Keratinocyte (primary cell): ENCODE measurements at regions not wholly inside any gene's neighbourhood (a gene's known extent, or its start where the extent isn't known, plus 50 kb on each side); places are given as distances from the start of the nearest gene placed in this dataset.
"Not testable (repeated sequence)": the region's sequence is repeated elsewhere in the genome, so short reads cannot be mapped to it uniquely, and the experiment has no call there.

Experiments used
- DNase-seq: peaks from one replicate; pipeline ENCODE4 v3.0.0-alpha.2; 2011; ENCODE audit warnings: low read depth, missing footprints, low spot score
- FAIRE-seq: peaks from 2 replicates; lab custom pipeline; 2011; peaks lifted over from hg19 to GRCh38; lab: Jason Lieb, UNC
- H2AFZ ChIP-seq: 2 replicates; pipeline ENCODE4 v1.6.0; 2012; ENCODE audit warnings: low read length, control low read depth, inconsistent platforms; ENCODE audit not compliant: control insufficient read depth
- H3K27ac ChIP-seq: 2 replicates; pipeline ENCODE4 v1.5.1; 2011; ENCODE audit warnings: low read length; ENCODE audit not compliant: control insufficient read depth, insufficient read depth
- H3K27me3 ChIP-seq: 3 replicates; pipeline ENCODE4 v1.6.0; 2011; ENCODE audit warnings: low read length; ENCODE audit not compliant: control insufficient read depth, insufficient read depth; ENCODE audit errors: extremely low read depth
- H3K36me3 ChIP-seq, 2 experiments: 2 replicates in 1 of 2; 3 replicates in 1 of 2; pipeline ENCODE4 v1.5.1; 2011; ENCODE audit warnings: low read length in 2 of 2, mild to moderate bottlenecking in 1 of 2; ENCODE audit not compliant: control insufficient read depth in 2 of 2, insufficient read depth in 2 of 2; ENCODE audit errors: extremely low read depth in 1 of 2
- H3K4me1 ChIP-seq: 3 replicates; pipeline ENCODE4 v1.5.1; 2011; ENCODE audit warnings: low read length; ENCODE audit not compliant: control insufficient read depth, insufficient read depth; ENCODE audit errors: extremely low read depth
- H3K4me2 ChIP-seq: 3 replicates; pipeline ENCODE4 v1.6.0; 2011; ENCODE audit warnings: low read depth, low read length; ENCODE audit not compliant: control insufficient read depth, insufficient read depth; ENCODE audit errors: extremely low read depth
- H3K4me3 ChIP-seq, 3 experiments: fragments of 200-600 bp in 1 of 3; sonication (generic) in 1 of 3; 2 replicates in 2 of 3; 3 replicates in 1 of 3; pipeline ENCODE4 v1.5.1; 2011 to 2016; ENCODE audit warnings: low read length in 3 of 3, mild to moderate bottlenecking in 3 of 3, control low read depth in 2 of 3, inconsistent platforms in 1 of 3, low read depth in 1 of 3, mixed read lengths in 1 of 3, mixed run types in 1 of 3, moderate library complexity in 1 of 3; ENCODE audit not compliant: control insufficient read depth in 2 of 3, insufficient read depth in 2 of 3; ENCODE audit errors: extremely low read depth in 1 of 3
- H3K79me2 ChIP-seq: 2 replicates; pipeline ENCODE4 v1.6.0; 2012; ENCODE audit warnings: low read length; ENCODE audit not compliant: control insufficient read depth, insufficient read depth
- H3K9ac ChIP-seq: 3 replicates; pipeline ENCODE4 v1.6.0; 2011; ENCODE audit warnings: low read length; ENCODE audit not compliant: control insufficient read depth, insufficient read depth; ENCODE audit errors: extremely low read depth
- H3K9me1 ChIP-seq: 3 replicates; pipeline ENCODE4 v1.6.0; 2011; ENCODE audit warnings: low read length; ENCODE audit not compliant: control insufficient read depth, insufficient read depth; ENCODE audit errors: extremely low read depth
- H3K9me3 ChIP-seq: 2 replicates; pipeline ENCODE4 v1.5.1; 2012; ENCODE audit warnings: low read depth, low read length; ENCODE audit not compliant: control insufficient read depth
- H4K20me1 ChIP-seq: 3 replicates; pipeline ENCODE4 v1.6.0; 2011; ENCODE audit warnings: low read length; ENCODE audit not compliant: control insufficient read depth, insufficient read depth; ENCODE audit errors: extremely low read depth
- EZH2 ChIP-seq: IDR thresholded peaks from one replicate; pipeline ENCODE4 v1.6.1; 2012; ENCODE audit warnings: inconsistent platforms, mild to moderate bottlenecking, low read length, moderate library complexity
- dilution Hi-C: fragments of 300-500 bp; cut with MboI; formaldehyde crosslinking; loops from one replicate; pipeline ENCODE4 v1.7.0; 2020; ENCODE audit warnings: low sequenced_read_pairs; ENCODE audit not compliant: extremely low pct_ligation_motif_present
- TF ChIP-seq, protein P1 (sequence below), 3 experiments: IDR thresholded peaks in 1 of 3; conservative IDR thresholded peaks in 1 of 3; optimal IDR thresholded peaks in 1 of 3; 2 replicates in 2 of 3; 3 replicates in 1 of 3; pipeline versions ENCODE3 to v1.5.1; 2011; ENCODE audit warnings: low read length in 3 of 3, mild to moderate bottlenecking in 3 of 3, moderate library complexity in 2 of 3, control low read depth in 1 of 3, inconsistent platforms in 1 of 3; ENCODE audit not compliant: insufficient read depth in 2 of 3; ENCODE audit errors: extremely low read depth in 1 of 3

- FAIRE-seq (no peak), DNase-seq (no peak)
- Histone ChIP-seq H3K27ac (no peak overlapping the region), H3K9me3 (no peaks in the 10 kb centered on the region), H3K27me3 (no peaks in the 10 kb centered on the region), H3K36me3 (no peaks in the 10 kb centered on the region), H2AFZ (no peak overlapping the region), H3K79me2 (no peaks in the 10 kb centered on the region), H3K4me1 (no peaks in the 10 kb centered on the region), H3K4me3 (no peak overlapping the region), H3K9ac (no peak overlapping the region), H4K20me1 (no peaks in the 10 kb centered on the region), H3K9me1 (no peaks in the 10 kb centered on the region), H3K4me2 (no peak overlapping the region)
- TF ChIP-seq, protein P1, sequence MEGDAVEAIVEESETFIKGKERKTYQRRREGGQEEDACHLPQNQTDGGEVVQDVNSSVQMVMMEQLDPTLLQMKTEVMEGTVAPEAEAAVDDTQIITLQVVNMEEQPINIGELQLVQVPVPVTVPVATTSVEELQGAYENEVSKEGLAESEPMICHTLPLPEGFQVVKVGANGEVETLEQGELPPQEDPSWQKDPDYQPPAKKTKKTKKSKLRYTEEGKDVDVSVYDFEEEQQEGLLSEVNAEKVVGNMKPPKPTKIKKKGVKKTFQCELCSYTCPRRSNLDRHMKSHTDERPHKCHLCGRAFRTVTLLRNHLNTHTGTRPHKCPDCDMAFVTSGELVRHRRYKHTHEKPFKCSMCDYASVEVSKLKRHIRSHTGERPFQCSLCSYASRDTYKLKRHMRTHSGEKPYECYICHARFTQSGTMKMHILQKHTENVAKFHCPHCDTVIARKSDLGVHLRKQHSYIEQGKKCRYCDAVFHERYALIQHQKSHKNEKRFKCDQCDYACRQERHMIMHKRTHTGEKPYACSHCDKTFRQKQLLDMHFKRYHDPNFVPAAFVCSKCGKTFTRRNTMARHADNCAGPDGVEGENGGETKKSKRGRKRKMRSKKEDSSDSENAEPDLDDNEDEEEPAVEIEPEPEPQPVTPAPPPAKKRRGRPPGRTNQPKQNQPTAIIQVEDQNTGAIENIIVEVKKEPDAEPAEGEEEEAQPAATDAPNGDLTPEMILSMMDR (optimal IDR thresholded peaks at IDR 0.05 in 1 of 3, IDR thresholded peaks at IDR 0.05 in 1 of 3, conservative IDR thresholded peaks at IDR 0.05 in 1 of 3; ENCODE audit: extremely low read depth in 1 of 3, insufficient read depth in 2 of 3, low read length in 3 of 3) = no peak
- TF ChIP-seq EZH2 = no peak
- dilution Hi-C loops = no loop called here
Observed at GRCh38 chrX:18076434-18076833, 144.3 kb downstream of the BEND2 start.

DNA sequence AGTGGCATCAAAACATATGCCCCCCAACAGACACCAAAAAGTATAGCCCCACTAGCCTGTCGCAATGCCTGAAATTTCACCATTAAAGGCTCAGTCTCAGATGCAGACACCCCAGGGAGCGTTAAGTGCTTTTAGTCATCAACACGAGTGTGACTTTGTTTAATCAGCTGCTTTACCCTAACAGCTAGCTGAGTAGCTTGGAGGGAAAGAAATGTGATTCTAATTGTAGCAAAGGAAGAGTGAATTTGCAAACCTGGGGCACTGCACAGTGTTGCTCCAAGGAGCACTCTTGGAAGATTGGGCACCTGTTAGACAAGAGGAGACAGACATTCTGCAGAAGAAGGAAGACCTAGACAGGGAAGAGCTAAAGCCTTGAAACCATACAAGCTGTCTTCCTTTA is 145.1 kb downstream of the BEND2 start:
- no peaks in the 10 kb centered on the region for H4K20me1 ChIP-seq
- no peak overlapping the region for H3K9ac ChIP-seq
- no peaks in the 10 kb centered on the region for H3K27me3 ChIP-seq
- no peaks in the 10 kb centered on the region for H3K79me2 ChIP-seq
- no peak overlapping the region for H3K4me3 ChIP-seq
- H3K4me1 ChIP-seq = no peaks in the 10 kb centered on the region
- FAIRE-seq (no peak), DNase-seq (no peak)
- no peak overlapping the region for H2AFZ ChIP-seq
- TF ChIP-seq, protein P1 (optimal IDR thresholded peaks at IDR 0.05 in 1 of 3, IDR thresholded peaks at IDR 0.05 in 1 of 3, conservative IDR thresholded peaks at IDR 0.05 in 1 of 3; ENCODE audit: extremely low read depth in 1 of 3, insufficient read depth in 2 of 3, low read length in 3 of 3) = no peak
- TF ChIP-seq EZH2 = no peak
- no peaks in the 10 kb centered on the region for H3K36me3 ChIP-seq
- no peaks in the 10 kb centered on the region for H3K9me3 ChIP-seq
- dilution Hi-C loops = no loop called here
- H3K9me1 ChIP-seq = no peaks in the 10 kb centered on the region
- no peak overlapping the region for H3K4me2 ChIP-seq
- H3K27ac ChIP-seq = no peak overlapping the region

DNA sequence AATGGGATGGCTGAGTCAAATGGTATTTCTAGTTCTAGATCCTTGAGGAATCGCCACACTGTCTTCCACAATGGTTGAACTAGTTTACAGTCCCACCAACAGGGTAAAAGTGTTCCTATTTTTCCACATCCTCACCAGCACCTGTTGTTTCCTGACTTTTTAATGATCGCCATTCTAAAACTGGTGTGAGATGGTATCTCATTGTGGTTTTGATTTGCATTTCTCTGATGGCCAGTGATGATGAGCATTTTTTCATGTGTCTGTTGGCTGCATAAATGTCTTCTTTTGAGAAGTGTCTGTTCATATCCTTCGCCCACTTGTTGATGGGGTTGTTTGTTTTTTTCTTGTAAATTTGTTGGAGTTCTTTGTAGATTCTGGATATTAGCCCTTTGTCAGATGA is 152.6 kb downstream of the BEND2 start:
- FAIRE-seq, H3K36me3 ChIP-seq, H3K27ac ChIP-seq, H3K4me2 ChIP-seq, H3K9me1 ChIP-seq, dilution Hi-C loops, H3K4me3 ChIP-seq, H3K4me1 ChIP-seq, H3K79me2 ChIP-seq, H3K9me3 ChIP-seq, H2AFZ ChIP-seq, H3K9ac ChIP-seq, H4K20me1 ChIP-seq, DNase-seq, H3K27me3 ChIP-seq: not testable (repeated sequence)
